Astrocyte of the spinal cord (primary cell): ENCODE measurements at regions not wholly inside any gene's neighbourhood (a gene's known extent, or its start where the extent isn't known, plus 50 kb on each side); places are given as distances from the start of the nearest gene placed in this dataset.

Experiments used
- DNase-seq: peaks from one replicate; pipeline ENCODE4 v3.0.0; 2011; ENCODE audit warnings: low read depth, low spot score
- H3K4me3 ChIP-seq: 2 replicates; pipeline ENCODE4 v1.5.1; 2011; ENCODE audit warnings: low read depth, mild to moderate bottlenecking, low read length, moderate library complexity
- in situ Hi-C: cut with HindIII; loops from 2 replicates; pipeline ENCODE4 v1.10.0; 2017; ENCODE audit warnings: low sequenced_read_pairs
- TF ChIP-seq, protein P1 (sequence below): IDR thresholded peaks from 2 replicates; pipeline ENCODE4 v1.5.1; 2012; ENCODE audit warnings: low read depth, mild to moderate bottlenecking, low read length, inconsistent platforms

DNA sequence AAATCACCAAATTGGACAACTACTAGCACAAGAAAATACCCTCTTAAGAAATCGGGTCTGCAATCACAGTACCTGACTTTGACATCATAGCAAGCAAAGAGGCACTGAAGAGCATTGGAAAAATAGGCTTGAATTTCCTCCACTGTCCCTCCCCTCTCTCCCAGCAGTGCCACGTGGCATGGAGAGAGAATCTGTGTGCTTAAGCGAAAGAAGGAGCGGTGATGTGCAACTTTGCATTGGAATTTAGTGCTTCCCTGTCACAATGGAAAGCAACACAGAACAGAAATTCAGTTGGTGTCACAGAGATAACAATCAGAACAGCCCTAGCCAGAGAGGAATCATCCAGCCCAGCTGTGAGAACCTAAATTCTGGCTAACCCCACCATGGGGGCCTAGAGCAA lies 207.5 kb upstream of the SLITRK3 start:
- in situ Hi-C loops = no loop called here
- TF ChIP-seq, protein P1, sequence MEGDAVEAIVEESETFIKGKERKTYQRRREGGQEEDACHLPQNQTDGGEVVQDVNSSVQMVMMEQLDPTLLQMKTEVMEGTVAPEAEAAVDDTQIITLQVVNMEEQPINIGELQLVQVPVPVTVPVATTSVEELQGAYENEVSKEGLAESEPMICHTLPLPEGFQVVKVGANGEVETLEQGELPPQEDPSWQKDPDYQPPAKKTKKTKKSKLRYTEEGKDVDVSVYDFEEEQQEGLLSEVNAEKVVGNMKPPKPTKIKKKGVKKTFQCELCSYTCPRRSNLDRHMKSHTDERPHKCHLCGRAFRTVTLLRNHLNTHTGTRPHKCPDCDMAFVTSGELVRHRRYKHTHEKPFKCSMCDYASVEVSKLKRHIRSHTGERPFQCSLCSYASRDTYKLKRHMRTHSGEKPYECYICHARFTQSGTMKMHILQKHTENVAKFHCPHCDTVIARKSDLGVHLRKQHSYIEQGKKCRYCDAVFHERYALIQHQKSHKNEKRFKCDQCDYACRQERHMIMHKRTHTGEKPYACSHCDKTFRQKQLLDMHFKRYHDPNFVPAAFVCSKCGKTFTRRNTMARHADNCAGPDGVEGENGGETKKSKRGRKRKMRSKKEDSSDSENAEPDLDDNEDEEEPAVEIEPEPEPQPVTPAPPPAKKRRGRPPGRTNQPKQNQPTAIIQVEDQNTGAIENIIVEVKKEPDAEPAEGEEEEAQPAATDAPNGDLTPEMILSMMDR = no peak
- no peak overlapping the region for H3K4me3 ChIP-seq
- no peak for DNase-seq

DNA sequence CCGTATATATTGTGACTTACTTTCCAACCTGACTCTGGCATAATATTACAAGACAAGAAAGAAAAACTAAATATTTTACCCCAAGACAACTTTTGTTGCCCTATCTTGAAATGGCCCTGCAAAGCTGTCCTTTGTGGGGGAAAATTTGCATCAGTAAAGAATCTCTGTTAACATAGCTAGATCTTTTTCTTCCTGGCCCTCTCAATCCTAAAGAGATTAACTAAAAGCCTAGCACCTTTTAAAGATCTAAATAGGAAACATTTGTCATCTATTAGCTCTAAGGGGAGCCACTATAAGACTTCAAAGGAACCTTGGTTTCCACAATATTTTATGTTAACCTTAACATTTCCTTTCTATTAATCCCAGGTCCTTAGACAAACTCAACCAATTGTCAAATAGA lies 199.0 kb upstream of the SLITRK3 start:
- TF ChIP-seq, protein P1 = no peak
- DNase-seq = no peak
- no peak overlapping the region for H3K4me3 ChIP-seq
- in situ Hi-C loops = no loop called here

DNA sequence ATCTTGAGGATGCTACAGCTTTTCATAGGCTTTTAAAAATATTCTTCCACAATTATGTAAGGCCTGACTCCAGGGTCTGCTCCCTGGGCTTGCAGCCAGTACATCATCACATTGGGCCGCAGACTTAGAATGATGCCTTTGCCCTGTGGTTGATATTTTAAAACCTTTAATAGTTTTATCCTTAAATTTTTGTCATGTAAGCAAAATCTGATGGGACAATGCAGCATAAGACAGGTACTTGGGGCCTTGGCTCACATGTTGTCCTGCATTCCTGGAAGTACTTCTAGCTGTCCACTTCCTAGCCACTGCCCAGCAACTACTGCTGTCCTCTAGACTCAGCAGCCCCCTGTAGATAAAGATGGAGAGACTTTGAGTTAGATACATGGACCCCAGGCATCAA lies 197.3 kb upstream of the SLITRK3 start:
- TF ChIP-seq, protein P1 = no peak
- DNase-seq = no peak
- in situ Hi-C loops = no loop called here
- no peak overlapping the region for H3K4me3 ChIP-seq

DNA sequence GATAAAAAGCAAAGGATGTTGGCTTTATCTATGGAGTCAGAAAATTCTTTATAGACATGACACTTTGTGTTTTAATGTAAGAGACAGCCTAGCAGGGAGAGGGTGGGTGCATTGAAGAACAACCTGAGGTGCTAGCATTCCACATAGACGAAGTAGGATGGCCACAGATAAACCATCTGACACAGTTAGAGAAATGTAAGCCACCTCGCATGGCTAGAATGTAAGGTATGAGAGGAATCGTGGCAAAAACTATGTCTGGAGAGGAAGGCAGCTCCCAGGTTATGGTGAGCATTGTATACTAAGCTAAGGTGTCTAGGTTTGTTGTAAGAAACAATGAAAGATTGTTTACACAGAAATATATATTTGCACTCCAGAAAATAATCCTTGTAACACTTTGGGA lies 194.0 kb upstream of the SLITRK3 start:
- in situ Hi-C loops = no loop called here
- no peak overlapping the region for H3K4me3 ChIP-seq
- TF ChIP-seq, protein P1 = no peak
- DNase-seq = no peak

DNA sequence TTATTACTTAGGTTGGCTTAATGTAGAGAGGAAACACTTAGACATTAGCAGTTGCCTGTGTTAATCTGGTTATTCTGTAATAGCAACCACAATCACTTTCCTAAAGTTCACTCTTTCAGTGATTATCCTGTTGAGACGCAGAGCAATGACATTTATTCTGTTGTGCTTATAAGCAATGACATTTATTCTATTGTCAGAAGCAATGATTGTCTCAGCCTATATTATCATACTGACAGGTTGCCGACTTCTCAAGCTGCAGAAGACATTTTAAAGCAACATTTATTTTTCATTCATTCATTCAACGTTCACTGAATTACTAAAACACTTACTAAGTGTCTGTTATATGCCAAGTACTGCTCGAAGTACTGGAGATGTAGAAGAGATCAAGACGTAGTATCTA lies 193.5 kb upstream of the SLITRK3 start:
- H3K4me3 ChIP-seq = no peak overlapping the region
- TF ChIP-seq, protein P1 = no peak
- DNase-seq = no peak
- in situ Hi-C loops = no loop called here

DNA sequence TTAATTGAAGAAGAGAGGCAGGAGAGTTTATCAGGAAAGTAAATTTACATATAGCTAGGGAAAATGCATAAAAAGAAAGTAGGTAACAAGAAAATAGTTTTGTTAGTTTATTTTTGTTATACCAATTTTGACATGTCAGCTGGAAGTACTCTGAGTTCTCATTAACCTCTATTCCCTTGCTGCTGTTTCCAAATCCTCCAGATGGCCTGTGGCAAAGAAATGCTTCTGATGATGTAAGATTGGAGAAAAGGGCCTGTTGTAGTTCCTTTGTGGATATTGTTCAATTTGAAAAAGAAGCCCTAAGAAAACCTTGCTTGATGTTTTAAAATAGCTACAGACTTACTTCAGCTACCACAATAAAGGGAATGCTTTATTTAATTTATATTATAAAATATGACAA lies 192.9 kb upstream of the SLITRK3 start:
- TF ChIP-seq, protein P1 = no peak
- no peak for DNase-seq
- in situ Hi-C loops = no loop called here
- H3K4me3 ChIP-seq = no peak overlapping the region

DNA sequence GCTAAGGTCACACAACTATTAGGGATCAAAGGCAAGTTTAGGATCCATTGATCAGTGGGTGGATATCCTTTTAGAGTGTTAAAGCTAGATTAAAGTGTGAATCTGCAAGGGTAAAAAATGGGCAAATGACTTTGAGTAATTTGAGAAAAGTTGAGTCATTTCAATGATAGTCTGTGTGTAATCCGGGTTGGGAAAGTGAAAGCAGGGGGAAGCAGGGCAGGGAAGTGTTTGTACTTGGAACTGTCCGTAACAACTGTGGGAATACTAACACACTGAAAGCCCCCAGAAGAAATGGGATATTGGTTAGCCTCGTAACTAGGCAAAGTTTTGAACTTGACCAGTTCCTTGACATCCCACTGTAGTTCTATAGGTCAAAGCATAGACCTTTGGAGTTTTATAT lies 187.2 kb upstream of the SLITRK3 start:
- DNase-seq = no peak
- TF ChIP-seq, protein P1 = no peak
- in situ Hi-C loops = no loop called here
- no peak overlapping the region for H3K4me3 ChIP-seq
